Gastroesophageal sphincter (tissue), 3 donors: ENCODE measurements at regions not wholly inside any gene's neighbourhood (a gene's known extent, or its start where the extent isn't known, plus 50 kb on each side); places are given as distances from the start of the nearest gene placed in this dataset.

Experiments
- CTCF ChIP-seq, 4 experiments: fragments of 200-600 bp in 2 of 4; fragments of 450-650 bp in 2 of 4; sonication (generic) in 1 of 4; IDR thresholded peaks; one replicate each; pipeline ENCODE4 v1.5.1; 2017 to 2019; ENCODE audit warnings: antibody characterized with exemption in 4 of 4, mild to moderate bottlenecking in 2 of 4, moderate library complexity in 2 of 4
- POLR2A ChIP-seq, 2 donors: fragments of 450-650 bp; IDR thresholded peaks; one replicate each; pipeline ENCODE4 v1.6.1; 2017; ENCODE audit warnings: antibody characterized with exemption in 2 of 2, mild to moderate bottlenecking in 2 of 2, moderate library complexity in 1 of 2

GRCh38 chr12:129959889-129960288 lies 56.1 kb upstream of the TMEM132D start:
- TF ChIP-seq CTCF (IDR thresholded peaks at IDR 0.05) (no peak), POLR2A (IDR thresholded peaks at IDR 0.05) (no peak)
